DLD1 (cell line): ENCODE measurements at regions not wholly inside any gene's neighbourhood (a gene's known extent, or its start where the extent isn't known, plus 50 kb on each side); places are given as distances from the start of the nearest gene placed in this dataset.

Source experiments
- in situ Hi-C: cut with HindIII; loops from 2 replicates; pipeline ENCODE4 v1.10.0; 2017; ENCODE audit warnings: low sequenced_read_pairs

DNA sequence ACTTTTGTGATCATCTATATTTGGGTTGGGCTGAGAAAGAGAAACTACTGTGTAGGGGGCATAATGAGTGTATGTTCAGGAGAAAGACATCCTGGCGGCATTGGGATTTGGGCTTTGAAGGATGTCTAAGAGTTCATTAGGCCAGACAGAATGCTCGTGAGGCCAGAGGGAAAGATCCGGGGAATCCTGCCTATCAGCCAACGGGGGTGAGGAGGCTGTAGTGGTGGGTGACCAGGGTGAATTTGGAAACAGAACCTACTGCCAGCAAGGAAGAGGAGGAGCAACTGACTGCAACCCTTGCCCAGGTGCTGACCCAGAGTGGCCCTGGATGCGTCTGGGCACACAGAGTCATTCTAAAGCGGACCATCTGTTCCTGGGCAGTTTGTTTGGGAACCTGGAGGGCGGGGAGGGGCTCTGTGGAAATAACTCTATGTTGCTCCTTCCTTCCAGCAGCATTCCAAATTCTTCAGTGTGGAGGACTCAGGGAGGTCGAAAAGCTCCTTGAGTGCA lies 56.9 kb upstream of the ECE1 start:
- in situ Hi-C loops: loop anchor here (10.0 kb wide), 1 partner anchor 102 kb away; no protein-coding TSS in a partner anchor

DNA sequence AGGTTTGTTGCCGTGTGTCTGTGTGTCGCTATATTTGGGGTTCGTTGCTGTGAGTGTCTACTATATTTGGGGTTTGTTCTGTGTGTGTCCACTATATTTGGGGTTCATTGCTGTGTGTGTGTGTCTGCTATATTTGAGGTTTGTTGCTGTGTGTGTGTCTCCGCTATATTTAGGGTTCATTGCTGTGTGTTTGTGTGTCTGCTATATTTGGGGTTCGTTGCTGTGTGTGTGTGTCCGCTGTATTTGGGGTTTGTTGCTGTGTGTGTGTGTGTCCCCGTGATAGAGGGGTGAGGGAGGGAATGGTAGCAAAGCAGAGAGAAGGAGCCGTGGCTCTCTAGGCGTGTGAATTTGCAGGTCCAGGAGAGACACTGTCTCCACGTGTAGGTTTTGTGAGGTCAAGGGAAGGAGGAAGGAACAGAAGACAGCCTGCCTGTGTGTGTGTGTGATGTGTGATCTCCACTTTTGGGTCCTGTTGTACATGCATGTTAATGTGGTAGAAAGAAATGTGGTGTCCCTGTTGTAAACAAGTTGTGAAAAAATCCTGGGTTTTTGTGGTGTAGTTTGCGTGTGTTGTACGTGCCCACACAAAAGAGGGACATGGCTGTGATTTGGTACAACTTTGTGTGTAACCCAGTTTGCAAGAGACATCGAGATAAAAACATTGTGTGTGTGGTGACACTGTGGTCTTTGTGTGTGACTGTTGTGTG lies 56.3 kb upstream of the ECE1 start:
- in situ Hi-C loops: loop anchor here (10.0 kb wide), 1 partner anchor 102 kb away; no protein-coding TSS in a partner anchor

DNA sequence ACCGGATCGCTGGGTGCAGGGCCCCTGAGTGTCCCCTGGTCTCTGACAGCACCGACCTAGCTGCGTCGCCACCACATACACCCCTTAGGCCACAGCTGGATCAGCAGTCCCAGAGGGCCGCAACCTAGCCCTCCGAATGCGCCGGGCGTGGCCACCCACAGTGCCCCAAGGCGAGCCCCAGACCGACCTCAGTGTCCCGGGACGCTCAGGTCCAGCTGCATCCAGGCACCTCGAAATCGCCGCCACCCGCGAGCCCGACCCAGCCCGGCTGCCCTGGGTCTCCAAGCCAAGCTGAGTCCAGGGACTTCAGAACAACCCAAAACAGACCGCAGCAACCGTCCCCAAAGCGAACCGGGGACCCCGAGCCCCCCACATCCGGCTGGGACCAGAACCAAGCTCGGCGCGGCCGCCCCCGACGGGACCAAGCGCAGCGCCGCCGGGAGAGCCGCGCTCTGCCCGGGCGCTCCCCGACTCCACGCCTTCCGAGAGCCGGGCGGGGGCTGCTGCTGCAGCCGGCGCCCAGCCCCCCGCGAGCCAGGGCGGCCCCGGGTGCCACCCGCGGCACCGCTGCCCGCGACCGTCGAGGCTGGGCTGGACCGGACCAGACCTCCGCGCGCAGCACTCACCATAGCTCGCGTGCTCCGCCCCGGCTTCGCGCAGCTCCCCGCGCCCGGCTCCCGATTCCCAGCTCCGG lies 54.6 kb upstream of the ECE1 start:
- in situ Hi-C loops: loop anchor here (10.0 kb wide), 1 partner anchor 100 kb away; no protein-coding TSS in a partner anchor

DNA sequence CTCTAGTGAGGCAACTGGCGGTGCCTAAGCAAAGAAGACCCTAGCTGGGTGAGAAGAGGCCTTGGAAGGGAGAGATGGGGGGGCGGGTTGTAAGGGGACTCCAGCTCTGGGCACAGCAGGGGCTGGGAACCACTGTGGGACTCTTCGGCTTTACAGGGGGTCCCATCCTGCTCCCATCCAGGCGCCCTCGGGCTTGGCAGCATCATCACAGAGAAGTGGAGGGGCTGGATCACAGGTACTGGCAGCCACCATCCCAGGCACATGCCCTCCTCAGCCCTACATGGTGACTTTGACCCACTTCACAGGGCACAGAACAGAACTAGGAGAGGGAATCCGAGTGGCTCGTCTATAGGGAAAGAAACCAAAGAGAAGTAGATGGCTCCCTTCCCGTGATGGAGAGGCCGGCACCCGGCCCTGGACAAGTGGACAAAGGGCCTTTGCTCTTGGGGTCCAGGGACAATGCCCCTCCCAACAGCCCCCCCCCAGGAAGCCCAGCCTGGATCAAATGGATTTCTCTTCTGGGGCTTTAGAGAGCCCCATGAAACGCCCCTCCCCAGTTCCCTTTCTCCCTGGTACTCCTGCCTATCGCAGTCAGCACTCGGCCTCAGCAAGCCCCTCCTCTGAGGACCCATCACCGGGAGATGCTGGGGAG lies 54.0 kb upstream of the ECE1 start:
- in situ Hi-C loops: loop anchor here (10.0 kb wide), 1 partner anchor 99 kb away; no protein-coding TSS in a partner anchor

DNA sequence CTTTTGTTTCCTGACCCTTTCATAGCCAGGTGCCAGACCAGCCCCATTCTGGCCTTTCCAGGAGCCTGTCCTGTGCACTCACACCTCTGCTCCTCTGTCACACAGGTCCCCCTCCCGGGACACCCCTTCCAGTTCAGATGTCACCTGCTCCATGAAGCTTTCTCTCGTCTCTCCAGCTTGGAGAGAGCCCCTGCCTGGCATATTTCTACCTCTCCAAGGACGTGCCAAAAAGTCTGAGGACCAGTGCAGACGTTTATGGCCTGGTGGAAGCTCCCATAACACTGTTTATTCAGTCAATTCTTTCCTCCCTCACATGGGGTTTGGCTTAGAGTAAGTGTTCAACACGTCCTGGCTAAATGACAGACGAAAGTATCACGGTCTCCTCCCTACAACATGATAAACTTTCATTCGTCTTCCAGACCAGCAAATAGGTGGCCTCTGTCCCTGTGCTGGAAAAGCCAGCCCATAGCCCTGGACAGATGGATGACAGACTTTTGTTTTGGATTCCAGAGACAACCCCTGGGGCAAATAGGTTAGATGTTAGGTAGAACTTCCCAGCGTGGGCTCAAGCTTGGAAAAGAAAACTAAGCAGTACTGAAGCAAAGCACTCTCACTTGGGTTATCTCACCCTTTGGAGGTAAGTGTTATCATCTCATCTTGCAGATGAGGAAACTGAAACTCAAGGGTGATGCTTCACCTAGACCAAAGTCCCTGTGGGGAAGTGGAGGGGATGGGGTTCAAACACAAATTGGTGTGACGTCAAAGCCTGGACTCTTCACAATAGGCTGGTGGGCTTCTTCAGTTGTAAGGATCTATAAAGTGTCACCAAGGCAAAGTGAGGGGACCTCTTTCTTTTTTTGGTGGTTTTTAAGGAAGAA lies 52.9 kb upstream of the ECE1 start:
- in situ Hi-C loops: loop anchor here (10.0 kb wide), 1 partner anchor 98 kb away; no protein-coding TSS in a partner anchor

DNA sequence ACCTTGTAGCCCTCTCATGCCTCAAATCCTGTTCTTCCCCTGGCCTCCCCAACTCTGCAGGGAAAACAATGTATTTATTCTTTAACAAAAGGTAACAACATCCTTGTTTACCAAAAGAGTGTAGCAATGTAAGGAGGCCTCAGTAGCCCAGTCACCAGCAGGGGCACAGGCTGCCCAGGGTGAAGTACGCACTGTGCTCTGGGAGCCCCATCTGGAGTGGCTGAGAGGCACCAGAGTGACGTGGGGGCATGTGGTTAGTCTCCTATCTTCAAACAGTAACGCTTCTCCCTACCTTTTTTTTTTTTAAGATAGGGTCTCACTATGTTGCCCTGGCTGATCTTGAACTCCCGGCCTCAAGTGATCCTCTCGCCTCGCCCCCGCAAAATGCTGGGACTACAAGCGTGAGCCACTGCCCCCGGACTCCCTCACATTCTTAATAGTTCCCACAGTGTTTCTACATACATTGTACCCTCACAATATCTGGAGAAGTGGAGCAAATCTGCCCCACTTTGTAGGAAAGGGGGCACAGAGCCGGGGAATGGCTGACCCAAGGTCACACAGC lies 51.3 kb upstream of the ECE1 start:
- in situ Hi-C loops: loop anchor here (10.0 kb wide), 1 partner anchor 97 kb away; no protein-coding TSS in a partner anchor

DNA sequence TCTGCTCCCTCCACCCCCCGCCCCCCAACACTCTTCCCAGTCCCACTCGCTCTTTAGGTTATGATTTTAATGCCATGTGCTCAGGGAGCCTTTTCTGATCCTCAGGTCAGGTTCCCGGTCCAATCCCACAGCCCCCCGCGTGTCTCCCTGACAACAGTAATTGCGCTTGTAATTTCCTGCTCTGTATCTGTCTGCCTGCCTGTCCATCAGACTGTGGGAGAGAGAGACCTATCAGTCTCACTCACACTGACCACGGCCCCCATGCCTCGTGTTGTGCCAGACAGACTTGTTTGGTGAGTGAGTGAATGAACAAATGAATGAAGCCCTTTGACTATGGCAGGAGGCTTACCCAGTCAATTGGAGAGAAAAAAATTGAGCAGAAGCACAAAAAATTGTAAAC lies 50.8 kb upstream of the ECE1 start:
- in situ Hi-C loops: loop anchor here (10.0 kb wide), 1 partner anchor 96 kb away; no protein-coding TSS in a partner anchor

DNA sequence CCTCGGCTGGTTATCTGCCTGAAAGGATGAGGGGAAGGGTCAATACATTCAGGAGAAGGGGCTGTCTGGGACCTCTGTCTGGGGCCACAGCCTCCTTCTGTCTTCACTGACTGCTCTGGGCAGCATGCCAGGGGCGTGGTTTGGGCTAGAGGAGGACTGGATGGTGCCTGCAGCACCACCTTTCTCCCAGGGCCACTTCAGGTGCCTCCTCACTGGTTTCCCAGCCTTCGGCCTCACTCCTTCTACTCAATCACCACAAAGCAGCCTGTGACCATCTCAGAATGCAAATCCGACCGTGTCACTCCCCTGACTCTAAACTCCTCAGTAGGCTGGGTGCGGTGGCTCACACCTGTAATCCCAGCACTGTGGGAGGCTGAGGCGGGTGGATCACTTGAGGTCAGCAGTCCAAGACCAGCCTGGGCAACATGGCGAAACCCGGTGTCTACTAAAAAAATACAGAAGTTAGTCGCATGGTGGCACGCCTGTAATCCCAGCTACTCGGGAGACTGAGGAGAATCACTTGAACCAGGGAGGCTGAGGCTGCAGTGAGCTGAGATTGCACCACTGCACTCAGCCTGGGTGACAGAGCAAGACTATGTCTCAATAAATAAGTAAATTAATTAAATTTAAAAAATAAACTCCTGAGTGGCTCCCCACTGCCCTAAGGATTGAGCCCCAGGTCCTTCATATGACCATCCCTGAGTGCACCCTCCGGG lies 50.1 kb upstream of the ECE1 start:
- in situ Hi-C loops: loop anchor here (10.0 kb wide), 1 partner anchor 96 kb away; no protein-coding TSS in a partner anchor
